Stimulated activated CD4-positive, alpha-beta T cell treated with anti-CD3 and anti-CD28 coated beads, Interleukin-12 subunit alpha, Interleukin-12 subunit beta, amount 100 ng/mL, for 24 hours (primary cell): ENCODE measurements at regions not wholly inside any gene's neighbourhood (a gene's known extent, or its start where the extent isn't known, plus 50 kb on each side); places are given as distances from the start of the nearest gene placed in this dataset.
"Not testable (repeated sequence)": the region's sequence is repeated elsewhere in the genome, so short reads cannot be mapped to it uniquely, and the experiment has no call there.

Source experiments
- DNase-seq, 2 experiments: peaks; one replicate each; pipeline ENCODE4 v3.0.0-alpha.2; 2020; ENCODE audit warnings: low read depth in 2 of 2

GRCh38 chr7:153939654-153940053 lies 112.5 kb upstream of the DPP6 start:
- DNase-seq: no peak

GRCh38 chr7:153941061-153941460 lies 111.1 kb upstream of the DPP6 start:
- no peak for DNase-seq

GRCh38 chr7:153942036-153942435 lies 110.2 kb upstream of the DPP6 start:
- DNase-seq: no peak

GRCh38 chr7:153943457-153943856 lies 108.7 kb upstream of the DPP6 start:
- DNase-seq: no peak

- no peak for DNase-seq
These were observed 108.3 kb upstream of the DPP6 start for GRCh38 chr7:153943861-153944260.

- DNase-seq: no peak
These were observed 104.1 kb upstream of the DPP6 start for GRCh38 chr7:153948060-153948459.

GRCh38 chr7:153951316-153951715 lies 100.9 kb upstream of the DPP6 start:
- no peak for DNase-seq

GRCh38 chr7:153954477-153954876 lies 97.7 kb upstream of the DPP6 start:
- no peak for DNase-seq

- DNase-seq: not testable (repeated sequence)
These were observed 94.5 kb upstream of the DPP6 start for GRCh38 chr7:153957677-153958076.

- DNase-seq: not testable (repeated sequence)
These were observed 93.8 kb upstream of the DPP6 start for GRCh38 chr7:153958381-153958780.

GRCh38 chr7:153958789-153959188 lies 93.4 kb upstream of the DPP6 start:
- not testable (repeated sequence) for DNase-seq

GRCh38 chr7:153964481-153965112 lies 87.6 kb upstream of the DPP6 start:
- not testable (repeated sequence) for DNase-seq

GRCh38 chr7:153969016-153969415 lies 83.2 kb upstream of the DPP6 start:
- not testable (repeated sequence) for DNase-seq

- DNase-seq: not testable (repeated sequence)
These were observed 77.6 kb upstream of the DPP6 start for GRCh38 chr7:153974603-153975002.

GRCh38 chr7:153976745-153977144 lies 75.5 kb upstream of the DPP6 start:
- DNase-seq: not testable (repeated sequence)

GRCh38 chr7:153983186-153983585 lies 69.0 kb upstream of the DPP6 start:
- DNase-seq: not testable (repeated sequence)

- DNase-seq: not testable (repeated sequence)
These were observed 63.1 kb upstream of the DPP6 start for GRCh38 chr7:153989066-153989627.

- DNase-seq: not testable (repeated sequence)
These were observed 62.3 kb upstream of the DPP6 start for GRCh38 chr7:153989742-153990425.

GRCh38 chr7:153991471-153991870 lies 60.7 kb upstream of the DPP6 start:
- DNase-seq: not testable (repeated sequence)

GRCh38 chr7:153993402-153993801 lies 58.8 kb upstream of the DPP6 start:
- not testable (repeated sequence) for DNase-seq

- not testable (repeated sequence) for DNase-seq
These were observed 53.3 kb upstream of the DPP6 start for GRCh38 chr7:153998896-153999295.
